ENCODE measurements at regions not wholly inside any gene's neighbourhood (a gene's known extent, or its start where the extent isn't known, plus 50 kb on each side); places are given as distances from the start of the nearest gene placed in this dataset.

DNA sequence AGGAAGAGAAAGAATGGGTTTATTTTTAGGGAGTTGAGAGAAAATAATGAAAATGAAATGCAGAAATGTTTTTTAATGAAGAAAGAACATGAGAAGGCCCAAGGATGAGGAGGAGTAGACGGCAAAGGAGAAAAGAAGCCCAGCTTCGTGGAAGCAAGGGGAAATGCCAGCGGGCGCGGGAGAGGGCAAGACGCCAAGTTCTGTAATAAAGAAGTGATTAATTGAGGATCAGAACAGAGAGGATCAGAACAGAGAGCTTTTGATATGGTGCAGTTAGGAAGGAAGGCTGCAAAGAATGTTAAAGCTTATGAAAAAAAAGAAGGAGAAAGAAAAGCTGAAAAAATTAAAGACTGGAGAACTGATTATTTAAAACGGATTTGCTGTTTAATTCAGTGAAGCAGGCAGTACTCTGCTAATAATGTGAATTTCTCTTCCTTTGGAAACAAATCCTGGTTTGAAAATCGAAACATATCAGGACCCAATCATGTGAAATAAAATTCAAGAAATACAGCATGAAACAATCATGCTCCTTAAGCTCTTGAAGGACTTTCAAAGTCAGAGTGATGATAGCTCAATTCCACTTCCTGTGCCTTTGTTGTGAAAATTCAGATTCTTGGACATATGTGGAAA lies 99.3 kb upstream of the SOX1 start:
- Histone ChIP-seq H3K4me3 (ENCODE audit: insufficient read depth, low read depth, low read length) (no peak overlapping the region), H3K27ac (ENCODE audit: insufficient read depth, low read depth, low read length, poor library complexity, severe bottlenecking) (no peak overlapping the region), H3K9me3 (ENCODE audit: control insufficient read depth, low read length) (no peaks in the 10 kb centered on the region), H3K4me1 (ENCODE audit: control insufficient read depth, insufficient read depth, low read length) (peaks cover 8% of the 10 kb centered on the region), H3K36me3 (ENCODE audit: control insufficient read depth, insufficient read depth, low read length) (no peaks in the 10 kb centered on the region), H3K27me3 (ENCODE audit: control insufficient read depth, insufficient read depth, low read length, poor library complexity, severe bottlenecking) (peaks cover 6% of the 10 kb centered on the region)
- WGBS, 2 experiments = 90 to 97% methylated on average over 8 of the region's 8 CpGs

DNA sequence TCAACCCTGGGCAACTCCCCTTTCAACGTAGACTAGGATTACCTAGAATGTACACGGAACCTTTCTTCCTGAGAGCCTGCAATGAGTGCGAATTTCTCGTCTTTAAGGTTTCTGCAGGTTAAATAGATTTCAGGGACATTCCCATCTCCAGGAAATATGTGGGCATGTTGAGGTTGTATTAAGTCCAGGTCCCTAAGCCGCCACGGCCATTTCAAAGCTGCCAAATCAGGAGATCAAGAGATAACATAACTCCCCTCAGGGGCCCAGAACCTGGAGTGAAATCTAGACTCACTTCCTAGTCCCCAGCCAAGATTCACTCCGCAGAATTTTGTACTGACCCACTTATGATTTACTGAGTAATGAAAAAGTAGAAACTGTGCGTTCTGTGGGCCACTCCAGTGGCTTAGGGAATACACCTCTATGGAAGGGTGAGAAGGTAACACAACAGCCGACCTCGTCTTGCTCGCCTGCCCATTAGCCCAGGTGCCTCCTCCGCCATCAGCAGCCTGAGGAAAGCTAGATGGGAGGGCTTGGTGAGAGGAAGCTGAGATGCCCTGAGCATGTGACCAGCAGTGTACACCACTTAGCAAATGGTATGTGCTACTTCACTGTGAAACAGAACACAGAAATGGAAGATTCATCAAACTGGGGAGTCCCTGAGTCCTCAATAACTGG lies 98.5 kb upstream of the SOX1 start:
- 93 to 95% methylated on average over 12 of the region's 12 CpGs for WGBS, 2 experiments
- Histone ChIP-seq H3K27me3 (ENCODE audit: control insufficient read depth, insufficient read depth, low read length, poor library complexity, severe bottlenecking) (peaks cover 14% of the 10 kb centered on the region), H3K9me3 (ENCODE audit: control insufficient read depth, low read length) (no peaks in the 10 kb centered on the region), H3K4me1 (ENCODE audit: control insufficient read depth, insufficient read depth, low read length) (peaks cover 13% of the 10 kb centered on the region), H3K27ac (ENCODE audit: insufficient read depth, low read depth, low read length, poor library complexity, severe bottlenecking) (no peak overlapping the region), H3K4me3 (ENCODE audit: insufficient read depth, low read depth, low read length) (no peak overlapping the region), H3K36me3 (ENCODE audit: control insufficient read depth, insufficient read depth, low read length) (no peaks in the 10 kb centered on the region)

DNA sequence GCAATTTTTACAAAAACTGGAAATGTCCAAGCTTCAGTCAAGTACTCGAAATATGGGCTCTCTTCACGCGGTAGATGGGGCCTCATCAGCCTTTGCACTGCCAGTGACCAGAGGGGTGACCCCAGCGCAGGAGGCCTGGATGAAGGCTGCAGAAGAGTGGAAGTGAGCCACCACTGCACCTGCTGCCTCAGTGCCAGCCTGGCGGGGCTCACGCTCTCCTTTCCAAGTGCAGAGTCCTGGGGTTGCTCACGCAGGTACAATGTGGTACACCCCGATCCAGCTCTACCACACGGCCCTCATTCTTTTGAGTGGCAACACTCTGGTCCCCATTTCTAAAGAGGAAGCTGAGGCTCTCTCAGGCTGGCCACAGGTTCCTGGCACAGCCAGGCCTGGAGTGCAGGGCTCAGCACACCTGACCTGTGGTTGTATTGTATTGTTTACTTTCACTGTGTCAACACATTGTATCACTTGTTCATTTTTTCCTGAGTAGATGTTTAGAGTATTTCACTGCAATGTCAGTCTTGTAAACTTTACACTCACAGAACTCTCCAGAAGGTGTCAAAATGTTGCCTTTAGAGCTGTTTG lies 97.3 kb upstream of the SOX1 start:
- WGBS, 2 experiments = 94 to 96% methylated on average over 9 of the region's 9 CpGs
- Histone ChIP-seq H3K4me1 (ENCODE audit: control insufficient read depth, insufficient read depth, low read length) (peaks cover 25% of the 10 kb centered on the region), H3K4me3 (ENCODE audit: insufficient read depth, low read depth, low read length) (no peak overlapping the region), H3K27ac (ENCODE audit: insufficient read depth, low read depth, low read length, poor library complexity, severe bottlenecking) (no peak overlapping the region), H3K9me3 (ENCODE audit: control insufficient read depth, low read length) (no peaks in the 10 kb centered on the region), H3K27me3 (ENCODE audit: control insufficient read depth, insufficient read depth, low read length, poor library complexity, severe bottlenecking) (peaks cover 16% of the 10 kb centered on the region), H3K36me3 (ENCODE audit: control insufficient read depth, insufficient read depth, low read length) (no peaks in the 10 kb centered on the region)

DNA sequence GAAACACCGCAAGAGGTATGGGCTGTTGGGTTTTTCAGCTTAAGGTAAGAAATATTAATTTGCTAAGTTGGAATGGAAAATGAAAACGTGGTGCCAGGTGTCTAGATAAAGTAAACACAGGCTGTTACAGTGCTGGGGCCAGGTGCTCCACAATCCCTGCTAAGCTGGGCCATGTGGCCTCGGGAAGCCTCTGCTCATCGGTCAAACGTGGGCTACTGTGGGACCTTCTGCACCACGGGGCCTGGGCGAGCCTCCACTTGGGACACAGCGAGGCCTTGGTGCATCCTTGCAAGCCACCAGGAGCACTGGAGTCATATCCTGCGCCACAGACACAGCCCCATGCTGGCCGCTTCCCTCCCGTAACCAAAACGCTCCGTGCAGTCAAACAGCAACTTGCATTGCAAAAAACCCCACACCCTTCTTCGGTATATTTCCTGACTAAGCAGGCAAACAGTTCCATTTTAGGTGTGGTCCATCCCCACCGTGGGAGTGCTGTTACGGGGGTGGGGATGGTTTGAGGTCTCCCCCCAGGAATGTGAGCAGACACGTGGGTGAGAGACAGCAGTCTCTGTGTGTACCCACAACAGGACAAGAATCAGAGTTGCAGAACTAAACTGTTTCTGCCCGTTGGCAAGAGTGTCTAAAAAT lies 96.3 kb upstream of the SOX1 start:
- WGBS, 2 experiments = 91% methylated on average over 17 to 18 of the region's 18 CpGs
- no peak overlapping the region for H3K27ac ChIP-seq (ENCODE audit: insufficient read depth, low read depth, low read length, poor library complexity, severe bottlenecking)
- peaks cover 25% of the 10 kb centered on the region for H3K4me1 ChIP-seq (ENCODE audit: control insufficient read depth, insufficient read depth, low read length)
- no peak overlapping the region for H3K4me3 ChIP-seq (ENCODE audit: insufficient read depth, low read depth, low read length)
- H3K36me3 ChIP-seq (ENCODE audit: control insufficient read depth, insufficient read depth, low read length) = no peaks in the 10 kb centered on the region
- peaks cover 16% of the 10 kb centered on the region for H3K27me3 ChIP-seq (ENCODE audit: control insufficient read depth, insufficient read depth, low read length, poor library complexity, severe bottlenecking)
- no peaks in the 10 kb centered on the region for H3K9me3 ChIP-seq (ENCODE audit: control insufficient read depth, low read length)

DNA sequence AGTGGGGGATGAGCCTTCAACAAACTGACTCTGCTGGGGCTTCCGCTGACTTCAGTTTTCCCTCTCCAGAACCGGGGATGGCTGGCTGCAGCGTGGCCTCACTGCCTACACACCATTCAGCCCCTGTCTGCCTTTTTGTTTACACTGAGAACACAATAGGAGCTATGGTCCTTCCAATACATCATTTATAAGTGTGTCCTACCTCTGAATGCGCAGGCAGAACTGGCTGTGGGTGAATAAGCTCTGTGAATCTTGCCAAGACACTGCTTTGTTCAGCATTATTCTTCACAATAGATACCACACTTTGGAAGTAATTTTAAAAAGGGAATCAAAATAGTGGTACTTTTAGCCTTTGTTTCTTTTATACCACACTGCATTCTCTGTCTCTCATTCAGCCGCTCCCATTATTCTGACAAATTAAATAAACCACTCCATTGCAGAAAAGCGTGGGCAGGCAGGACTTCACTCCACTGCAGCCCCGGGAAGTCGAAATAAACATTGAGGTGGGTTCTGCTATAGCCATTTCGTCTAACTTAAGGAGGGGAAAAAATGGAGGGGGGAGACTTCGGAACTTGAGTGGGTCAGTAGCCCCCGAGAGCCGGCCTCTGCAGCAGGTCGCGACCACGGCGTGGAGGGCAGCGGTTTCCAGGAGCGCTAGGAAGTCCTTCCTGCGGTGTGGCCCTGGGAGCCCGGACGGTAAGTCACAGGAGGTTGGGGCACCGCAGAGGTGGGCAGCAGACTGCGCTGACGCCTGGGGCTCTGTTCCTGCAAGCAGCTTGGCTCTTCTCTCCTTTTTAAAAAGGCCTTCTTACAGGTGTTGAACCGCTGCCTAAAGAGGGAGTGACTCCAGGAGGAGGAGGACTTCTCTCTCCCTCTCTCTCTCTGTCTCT lies 94.8 kb upstream of the SOX1 start:
- WGBS, 2 experiments = 64 to 67% methylated on average over 25 of the region's 25 CpGs
- no peaks in the 10 kb centered on the region for H3K36me3 ChIP-seq (ENCODE audit: control insufficient read depth, insufficient read depth, low read length)
- H3K9me3 ChIP-seq (ENCODE audit: control insufficient read depth, low read length) = no peaks in the 10 kb centered on the region
- H3K27me3 ChIP-seq (ENCODE audit: control insufficient read depth, insufficient read depth, low read length, poor library complexity, severe bottlenecking) = peaks cover 16% of the 10 kb centered on the region
- no peak overlapping the region for H3K27ac ChIP-seq (ENCODE audit: insufficient read depth, low read depth, low read length, poor library complexity, severe bottlenecking)
- H3K4me3 ChIP-seq (ENCODE audit: insufficient read depth, low read depth, low read length) = no peak overlapping the region
- H3K4me1 ChIP-seq (ENCODE audit: control insufficient read depth, insufficient read depth, low read length) = peaks cover 25% of the 10 kb centered on the region

DNA sequence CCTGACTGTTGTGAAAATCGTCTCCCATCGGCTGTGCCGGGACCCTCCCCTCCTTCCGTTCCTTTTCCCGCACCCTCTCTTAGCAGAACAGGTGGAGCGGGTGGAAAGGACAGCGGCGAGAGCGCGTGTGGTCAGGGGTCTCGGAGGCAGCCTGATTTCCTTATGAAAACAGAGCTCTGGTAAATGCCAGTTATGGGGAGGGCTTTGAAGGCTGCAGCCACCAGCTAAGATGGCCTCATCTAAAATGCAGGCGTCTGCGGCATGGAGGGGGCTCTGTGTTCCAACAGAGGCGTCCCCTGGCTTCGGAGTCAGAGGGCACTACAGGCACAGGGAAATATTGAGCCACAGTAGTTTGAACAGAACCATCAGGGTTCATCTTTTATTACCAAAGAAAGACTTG lies 93.8 kb upstream of the SOX1 start:
- Histone ChIP-seq H3K36me3 (ENCODE audit: control insufficient read depth, insufficient read depth, low read length) (no peaks in the 10 kb centered on the region), H3K4me1 (ENCODE audit: control insufficient read depth, insufficient read depth, low read length) (peaks cover 25% of the 10 kb centered on the region), H3K27ac (ENCODE audit: insufficient read depth, low read depth, low read length, poor library complexity, severe bottlenecking) (peak overlapping the region; percentile 26), H3K9me3 (ENCODE audit: control insufficient read depth, low read length) (no peaks in the 10 kb centered on the region), H3K27me3 (ENCODE audit: control insufficient read depth, insufficient read depth, low read length, poor library complexity, severe bottlenecking) (peaks cover 16% of the 10 kb centered on the region), H3K4me3 (ENCODE audit: insufficient read depth, low read depth, low read length) (no peak overlapping the region)
- 44 to 54% methylated on average over 15 of the region's 15 CpGs for WGBS, 2 experiments

DNA sequence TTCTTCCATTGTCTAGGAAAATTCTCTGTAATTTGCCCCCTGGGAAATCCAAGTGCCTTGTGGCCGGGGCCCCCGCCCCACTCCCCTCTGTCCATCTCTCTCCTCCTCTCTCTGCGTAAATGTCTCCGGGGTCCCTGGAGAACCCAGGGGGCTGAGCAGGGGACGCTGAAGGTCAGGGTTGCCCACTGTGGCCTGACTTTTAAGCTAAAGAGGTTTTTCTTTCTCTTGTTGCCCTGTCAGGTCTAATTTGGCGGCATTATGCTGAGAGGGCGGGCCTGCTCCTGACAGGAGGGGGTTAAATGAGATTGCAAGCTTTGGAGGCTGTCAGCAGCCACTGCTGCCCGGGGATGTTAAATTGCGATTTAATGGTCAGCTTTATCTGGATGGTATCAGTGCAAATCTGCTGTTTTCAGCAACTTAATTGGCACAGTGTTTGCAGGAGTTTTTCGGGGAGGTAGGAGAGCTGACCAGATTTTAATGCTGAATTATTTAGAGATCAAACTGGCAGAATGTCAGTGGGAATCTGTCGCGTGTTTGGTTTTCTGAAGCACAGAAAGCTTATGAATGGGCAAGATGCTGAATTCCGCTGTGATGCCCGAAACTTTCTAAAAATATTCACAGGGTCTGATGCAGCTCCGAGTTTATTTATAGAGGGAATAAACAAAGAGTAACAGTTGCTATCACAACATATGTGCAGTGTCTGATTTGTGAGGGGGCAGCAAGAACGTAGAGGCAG lies 93.2 kb upstream of the SOX1 start:
- peaks cover 25% of the 10 kb centered on the region for H3K4me1 ChIP-seq (ENCODE audit: control insufficient read depth, insufficient read depth, low read length)
- H3K27ac ChIP-seq (ENCODE audit: insufficient read depth, low read depth, low read length, poor library complexity, severe bottlenecking) = peak overlapping the region; percentile 26
- WGBS, 2 experiments = 47 to 54% methylated on average over 16 of the region's 16 CpGs
- no peaks in the 10 kb centered on the region for H3K36me3 ChIP-seq (ENCODE audit: control insufficient read depth, insufficient read depth, low read length)
- no peak overlapping the region for H3K4me3 ChIP-seq (ENCODE audit: insufficient read depth, low read depth, low read length)
- peaks cover 16% of the 10 kb centered on the region for H3K27me3 ChIP-seq (ENCODE audit: control insufficient read depth, insufficient read depth, low read length, poor library complexity, severe bottlenecking)
- H3K9me3 ChIP-seq (ENCODE audit: control insufficient read depth, low read length) = no peaks in the 10 kb centered on the region

DNA sequence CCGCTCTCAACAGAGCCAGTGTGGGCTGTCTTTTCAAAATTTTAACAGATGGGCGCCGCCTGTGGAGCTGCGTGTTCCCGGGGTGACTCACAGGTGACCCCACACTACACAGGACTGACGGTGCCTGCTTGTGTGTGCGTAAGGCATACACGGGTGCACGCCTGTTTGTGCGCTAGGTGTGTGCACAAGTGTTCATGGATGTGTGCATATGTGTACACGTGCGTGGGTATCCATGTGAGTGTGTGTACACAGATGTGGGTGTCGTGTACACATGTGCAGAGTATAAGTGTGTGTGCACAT lies 92.7 kb upstream of the SOX1 start:
- Histone ChIP-seq H3K27ac (ENCODE audit: insufficient read depth, low read depth, low read length, poor library complexity, severe bottlenecking) (no peak overlapping the region), H3K27me3 (ENCODE audit: control insufficient read depth, insufficient read depth, low read length, poor library complexity, severe bottlenecking) (peaks cover 16% of the 10 kb centered on the region), H3K36me3 (ENCODE audit: control insufficient read depth, insufficient read depth, low read length) (no peaks in the 10 kb centered on the region), H3K4me3 (ENCODE audit: insufficient read depth, low read depth, low read length) (no peak overlapping the region), H3K9me3 (ENCODE audit: control insufficient read depth, low read length) (no peaks in the 10 kb centered on the region), H3K4me1 (ENCODE audit: control insufficient read depth, insufficient read depth, low read length) (peaks cover 25% of the 10 kb centered on the region)
- 91 to 94% methylated on average over 13 of the region's 13 CpGs for WGBS, 2 experiments

DNA sequence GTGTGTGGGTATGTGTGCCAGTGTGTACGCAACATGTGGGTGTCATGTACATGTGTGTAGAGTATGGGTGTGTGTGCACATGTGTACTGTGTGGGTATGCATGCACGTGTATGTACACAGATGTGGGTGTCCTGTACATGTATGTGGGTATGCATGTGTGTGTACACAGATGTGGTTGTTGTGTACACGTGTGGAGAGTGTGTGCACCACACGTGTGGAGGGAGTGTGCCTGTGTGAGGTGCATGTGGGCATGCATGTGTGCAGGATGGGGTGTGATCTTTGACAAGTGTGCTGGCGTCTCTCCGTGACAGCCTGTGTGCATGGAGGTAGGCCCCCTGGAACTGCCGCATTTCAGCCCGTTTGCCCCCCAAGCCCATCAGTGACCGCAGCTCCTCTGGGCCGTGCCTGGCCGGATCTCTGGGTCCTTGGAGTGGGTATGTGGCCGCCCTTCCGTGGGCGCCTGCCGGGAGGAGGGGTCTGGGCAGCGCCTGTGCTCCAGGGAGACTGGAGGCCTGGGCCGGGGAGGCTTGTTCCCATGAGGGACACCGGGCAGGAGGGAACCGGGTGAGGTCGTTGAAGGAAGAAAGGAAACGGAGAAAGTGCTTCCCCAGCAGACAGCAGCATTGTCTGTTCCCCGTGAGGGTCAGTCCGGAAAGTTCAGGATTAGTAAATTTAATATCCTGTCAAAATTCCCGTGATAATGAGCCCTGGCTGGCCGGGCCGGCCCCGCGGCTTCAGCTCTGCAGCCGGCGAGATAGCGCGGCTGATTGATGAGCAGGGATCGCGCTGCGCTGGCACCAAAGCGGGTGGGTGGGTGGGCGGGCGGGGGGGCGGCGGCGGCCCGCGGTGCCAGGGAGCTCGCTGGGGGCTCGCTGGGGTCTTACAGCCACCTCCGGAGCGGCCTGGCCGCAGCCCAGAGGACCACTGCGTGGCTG lies 91.1 kb upstream of the SOX1 start:
- 94 to 96% methylated on average over 49 of the region's 49 CpGs for WGBS, 2 experiments
- H3K9me3 ChIP-seq (ENCODE audit: control insufficient read depth, low read length) = no peaks in the 10 kb centered on the region
- H3K4me3 ChIP-seq (ENCODE audit: insufficient read depth, low read depth, low read length) = no peak overlapping the region
- H3K4me1 ChIP-seq (ENCODE audit: control insufficient read depth, insufficient read depth, low read length) = peaks cover 25% of the 10 kb centered on the region
- no peaks in the 10 kb centered on the region for H3K36me3 ChIP-seq (ENCODE audit: control insufficient read depth, insufficient read depth, low read length)
- H3K27ac ChIP-seq (ENCODE audit: insufficient read depth, low read depth, low read length, poor library complexity, severe bottlenecking) = no peak overlapping the region
- peaks cover 16% of the 10 kb centered on the region for H3K27me3 ChIP-seq (ENCODE audit: control insufficient read depth, insufficient read depth, low read length, poor library complexity, severe bottlenecking)

Measured in ectodermal cell (in vitro differentiated cells).